ENCODE measurements at regions not wholly inside any gene's neighbourhood (a gene's known extent, or its start where the extent isn't known, plus 50 kb on each side); places are given as distances from the start of the nearest gene placed in this dataset.

DNA sequence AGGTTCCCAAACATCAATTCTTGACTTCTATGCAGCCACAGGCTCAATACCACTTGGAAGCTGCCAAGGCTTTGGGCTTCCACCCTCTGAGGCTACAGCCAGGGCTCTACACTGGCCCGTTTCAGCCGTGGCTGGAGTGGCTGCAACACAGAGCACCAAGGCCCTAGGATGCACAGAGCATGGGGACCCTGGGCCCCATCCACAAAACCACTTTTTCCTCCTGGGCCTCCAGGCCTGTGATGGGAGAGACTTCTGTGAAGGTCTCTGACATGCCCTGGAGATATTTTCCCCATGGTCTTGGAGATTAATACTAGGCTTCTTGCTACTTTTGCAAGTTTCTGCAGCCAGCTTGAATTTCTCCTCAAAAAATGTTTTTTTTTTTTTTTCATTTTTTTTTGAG is 655.4 kb upstream of the ZP4 start:
- Histone ChIP-seq H3K27ac (no peak overlapping the region), H3K27me3 (no peaks in the 10 kb centered on the region), H3K36me3 (no peaks in the 10 kb centered on the region), H3K4me3 (no peak overlapping the region), H3K4me1 (peaks cover 0 to 5% (median 0%) of the 10 kb centered on the region in 3 donors), H3K9me3 (peaks cover 0 to 4% (median 0%) of the 10 kb centered on the region in 3 donors)
- WGBS, 2 donors (ENCODE audit: low coverage in 1 of 2): no CpG with 5 or more reads among the region's 2 CpGs
- no peak for ATAC-seq
- no peak for TF ChIP-seq POLR2A (IDR thresholded peaks at IDR 0.05)
- TF ChIP-seq POLR2AphosphoS5 (IDR thresholded peaks at IDR 0.05): no peak
- no peak for TF ChIP-seq EP300 (IDR thresholded peaks at IDR 0.05)
- TF ChIP-seq, protein P1, sequence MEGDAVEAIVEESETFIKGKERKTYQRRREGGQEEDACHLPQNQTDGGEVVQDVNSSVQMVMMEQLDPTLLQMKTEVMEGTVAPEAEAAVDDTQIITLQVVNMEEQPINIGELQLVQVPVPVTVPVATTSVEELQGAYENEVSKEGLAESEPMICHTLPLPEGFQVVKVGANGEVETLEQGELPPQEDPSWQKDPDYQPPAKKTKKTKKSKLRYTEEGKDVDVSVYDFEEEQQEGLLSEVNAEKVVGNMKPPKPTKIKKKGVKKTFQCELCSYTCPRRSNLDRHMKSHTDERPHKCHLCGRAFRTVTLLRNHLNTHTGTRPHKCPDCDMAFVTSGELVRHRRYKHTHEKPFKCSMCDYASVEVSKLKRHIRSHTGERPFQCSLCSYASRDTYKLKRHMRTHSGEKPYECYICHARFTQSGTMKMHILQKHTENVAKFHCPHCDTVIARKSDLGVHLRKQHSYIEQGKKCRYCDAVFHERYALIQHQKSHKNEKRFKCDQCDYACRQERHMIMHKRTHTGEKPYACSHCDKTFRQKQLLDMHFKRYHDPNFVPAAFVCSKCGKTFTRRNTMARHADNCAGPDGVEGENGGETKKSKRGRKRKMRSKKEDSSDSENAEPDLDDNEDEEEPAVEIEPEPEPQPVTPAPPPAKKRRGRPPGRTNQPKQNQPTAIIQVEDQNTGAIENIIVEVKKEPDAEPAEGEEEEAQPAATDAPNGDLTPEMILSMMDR (IDR thresholded peaks at IDR 0.05): no peak

DNA sequence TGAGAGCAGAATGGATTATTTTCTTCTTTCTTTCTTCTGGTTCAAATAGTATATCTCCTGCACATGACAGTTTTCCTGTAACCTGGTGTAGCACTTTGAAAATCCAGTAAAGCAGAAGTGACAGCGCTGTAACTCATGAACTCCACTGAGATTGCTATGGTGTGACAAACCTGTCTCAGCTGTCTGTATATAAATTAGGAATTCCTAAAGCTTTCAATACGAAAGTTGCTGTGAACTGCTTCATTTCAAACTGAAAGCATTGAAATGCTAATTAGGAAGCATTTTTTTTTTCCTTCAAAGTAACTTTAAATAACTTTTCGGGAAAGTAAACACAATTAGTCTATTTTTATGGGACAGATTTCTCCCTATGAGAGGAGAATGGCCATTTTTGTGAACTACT is 646.9 kb upstream of the ZP4 start:
- H3K4me3 ChIP-seq: no peak overlapping the region
- no peaks in the 10 kb centered on the region for H3K36me3 ChIP-seq
- H3K9me3 ChIP-seq: no peaks in the 10 kb centered on the region
- ATAC-seq: no peak
- H3K27me3 ChIP-seq: no peaks in the 10 kb centered on the region
- no peaks in the 10 kb centered on the region for H3K4me1 ChIP-seq
- H3K27ac ChIP-seq: no peak overlapping the region
- 69 to 81% methylated on average over 3 of the region's 3 CpGs for WGBS, 2 donors (ENCODE audit: low coverage in 1 of 2)
- TF ChIP-seq EP300 (IDR thresholded peaks at IDR 0.05) (no peak), POLR2A (IDR thresholded peaks at IDR 0.05) (no peak), POLR2AphosphoS5 (IDR thresholded peaks at IDR 0.05) (no peak)
- TF ChIP-seq, protein P1 (IDR thresholded peaks at IDR 0.05): no peak

DNA sequence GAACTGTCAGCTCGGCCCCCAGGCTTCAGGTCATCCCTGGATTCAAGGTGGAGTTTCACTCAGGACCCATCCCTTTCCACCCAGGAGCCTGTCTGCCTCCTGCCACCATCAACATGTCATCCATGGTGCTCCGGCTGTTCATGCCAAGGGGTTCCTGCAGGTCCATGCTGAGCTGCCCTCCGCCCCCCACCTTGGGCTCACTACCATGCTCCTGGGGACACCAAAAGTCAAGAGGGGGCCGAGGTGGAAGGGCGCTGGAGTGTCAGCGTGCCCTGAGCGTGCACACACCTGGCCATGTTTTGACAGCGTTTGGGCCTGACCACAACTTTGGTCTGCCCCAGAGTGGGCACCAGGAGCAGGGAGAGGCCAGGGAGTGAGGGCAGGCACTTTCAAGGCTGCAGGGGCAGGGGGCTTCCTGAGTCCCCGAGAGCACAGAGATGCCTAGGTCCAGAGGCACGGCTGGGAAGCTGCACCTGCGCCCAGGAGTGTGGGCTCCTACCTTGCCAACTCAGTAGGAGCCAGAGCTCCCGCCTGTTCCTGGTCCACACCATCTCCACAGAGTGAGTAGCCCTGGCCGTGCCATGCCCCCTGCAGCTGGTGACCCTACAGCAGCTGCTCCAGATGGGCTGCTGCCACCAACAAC is 639.6 kb upstream of the ZP4 start:
- no peak for ATAC-seq
- TF ChIP-seq, protein P1 (IDR thresholded peaks at IDR 0.05): no peak
- TF ChIP-seq EP300 (IDR thresholded peaks at IDR 0.05) (no peak), POLR2A (IDR thresholded peaks at IDR 0.05) (no peak), POLR2AphosphoS5 (IDR thresholded peaks at IDR 0.05) (no peak)
- Histone ChIP-seq H3K9me3 (peaks cover 0 to 7% (median 0%) of the 10 kb centered on the region in 3 donors), H3K27ac (no peak overlapping the region), H3K36me3 (no peaks in the 10 kb centered on the region), H3K4me1 (no peaks in the 10 kb centered on the region), H3K4me3 (no peak overlapping the region), H3K27me3 (no peaks in the 10 kb centered on the region)
- 100% methylated on average over 1 of the region's 13 CpGs; no CpG with 5 or more reads in 1 of the 2 donors for WGBS, 2 donors (ENCODE audit: low coverage in 1 of 2)

DNA sequence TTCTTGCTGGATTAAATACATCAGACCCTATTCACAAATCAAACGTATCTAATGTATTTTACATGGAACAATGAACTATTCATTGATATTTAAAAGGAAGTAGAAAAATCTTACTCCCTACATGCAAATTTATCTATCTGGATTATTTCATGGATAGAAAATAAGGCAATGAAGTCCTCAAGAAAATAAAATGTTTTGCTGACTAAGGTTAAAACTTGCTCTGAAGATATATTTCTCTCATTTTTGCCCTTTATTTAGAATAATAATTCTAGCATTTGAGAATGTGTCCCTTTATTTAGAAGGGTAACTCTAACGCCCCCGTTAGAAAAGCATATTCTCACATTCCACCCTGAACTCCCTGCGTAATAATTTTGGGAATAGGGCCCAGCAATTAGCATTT is 627.0 kb upstream of the ZP4 start:
- no peak overlapping the region for H3K4me3 ChIP-seq
- TF ChIP-seq, protein P1 (IDR thresholded peaks at IDR 0.05): no peak
- TF ChIP-seq EP300 (IDR thresholded peaks at IDR 0.05) (no peak), POLR2AphosphoS5 (IDR thresholded peaks at IDR 0.05) (no peak), POLR2A (IDR thresholded peaks at IDR 0.05) (no peak)
- WGBS, 2 donors (ENCODE audit: low coverage in 1 of 2): 93 to 95% methylated on average over 4 of the region's 4 CpGs
- no peak for ATAC-seq
- peaks cover 0 to 14% (median 0%) of the 10 kb centered on the region in 3 donors for H3K9me3 ChIP-seq
- H3K4me1 ChIP-seq: no peaks in the 10 kb centered on the region
- no peaks in the 10 kb centered on the region for H3K36me3 ChIP-seq
- no peak overlapping the region for H3K27ac ChIP-seq
- no peaks in the 10 kb centered on the region for H3K27me3 ChIP-seq

DNA sequence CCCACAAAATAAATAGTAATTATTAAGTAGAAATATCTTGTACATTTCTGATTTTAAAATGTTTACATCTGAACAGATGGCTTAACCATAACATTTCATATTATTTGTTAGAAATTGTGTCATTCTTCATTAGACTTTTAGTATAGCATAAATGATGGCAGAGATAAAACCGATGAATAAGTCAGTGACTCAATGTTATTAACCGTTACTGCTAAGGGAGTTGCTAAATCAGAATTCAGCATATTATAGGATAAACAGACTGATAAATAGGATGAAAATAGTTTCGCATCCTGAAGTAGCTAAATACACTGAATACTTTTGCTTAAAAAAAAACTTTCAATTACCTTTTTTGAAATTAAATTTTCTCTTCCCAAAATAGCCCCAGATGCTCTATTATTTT is 610.6 kb upstream of the ZP4 start:
- H3K9me3 ChIP-seq: peaks cover 0 to 4% (median 0%) of the 10 kb centered on the region in 3 donors
- no peak overlapping the region for H3K27ac ChIP-seq
- H3K36me3 ChIP-seq: no peaks in the 10 kb centered on the region
- no peaks in the 10 kb centered on the region for H3K4me1 ChIP-seq
- no peaks in the 10 kb centered on the region for H3K27me3 ChIP-seq
- 24 to 42% methylated on average over 3 of the region's 3 CpGs for WGBS, 2 donors (ENCODE audit: low coverage in 1 of 2)
- no peak overlapping the region for H3K4me3 ChIP-seq
- ATAC-seq: no peak
- TF ChIP-seq POLR2A (IDR thresholded peaks at IDR 0.05) (no peak), EP300 (IDR thresholded peaks at IDR 0.05) (no peak), POLR2AphosphoS5 (IDR thresholded peaks at IDR 0.05) (no peak)
- TF ChIP-seq, protein P1 (IDR thresholded peaks at IDR 0.05): no peak
